Gastrocnemius medialis (tissue), 4 donors: ENCODE measurements at regions not wholly inside any gene's neighbourhood (a gene's known extent, or its start where the extent isn't known, plus 50 kb on each side); places are given as distances from the start of the nearest gene placed in this dataset.
"Not testable (repeated sequence)": the region's sequence is repeated elsewhere in the genome, so short reads cannot be mapped to it uniquely, and the experiment has no call there.

ENCODE experiments used
- ATAC-seq, 2 donors: fragments of 150-250 bp; one replicate each; pipeline ENCODE4 v1.9.1; 2016
- DNase-seq, 2 donors: peaks; one replicate each; pipeline ENCODE4 v3.0.0-alpha.2; 2019
- H3K27ac ChIP-seq, 4 donors: fragments of 200-600 bp; sonication (generic); 1 replicate in 1 of 4; 2 replicates in 3 of 4; pipeline ENCODE4 v1.5.1; 2016 to 2018; ENCODE audit warnings: mild to moderate bottlenecking in 2 of 4, moderate library complexity in 1 of 4
- H3K27me3 ChIP-seq, 3 donors: fragments of 200-600 bp; sonication (generic) in 2 of 3; 1 replicate in 1 of 3; 2 replicates in 2 of 3; pipeline versions ENCODE4 v1.5.1 to v1.6.0; 2016 to 2019; ENCODE audit warnings: mild to moderate bottlenecking in 1 of 3, moderate library complexity in 1 of 3
- H3K36me3 ChIP-seq, 2 donors: fragments of 200-600 bp; sonication (generic) in 1 of 2; one replicate each; pipeline ENCODE4 v1.5.1; 2017 to 2018
- H3K4me1 ChIP-seq, 2 donors: fragments of 200-600 bp; sonication (generic) in 1 of 2; one replicate each; pipeline ENCODE4 v1.5.1; 2016 to 2017; ENCODE audit warnings: mild to moderate bottlenecking in 2 of 2
- H3K4me3 ChIP-seq, 4 donors: fragments of 200-600 bp; sonication (generic) in 3 of 4; 1 replicate in 1 of 4; 2 replicates in 3 of 4; pipeline ENCODE4 v1.5.1; 2016 to 2019; ENCODE audit warnings: mild to moderate bottlenecking in 2 of 4
- H3K9me3 ChIP-seq, 3 donors: fragments of 200-600 bp; sonication (generic) in 2 of 3; 1 replicate in 1 of 3; 2 replicates in 2 of 3; pipeline ENCODE4 v1.5.1; 2016 to 2019
- POLR2A ChIP-seq, 2 donors: fragments of 450-650 bp; IDR thresholded peaks; one replicate each; pipeline ENCODE4 v1.6.1; 2017; ENCODE audit warnings: antibody characterized with exemption in 2 of 2, mild to moderate bottlenecking in 2 of 2, moderate library complexity in 2 of 2
- in situ Hi-C, 4 donors: fragments of 200-750 bp; cut with MboI; loops; one replicate each; pipeline versions ENCODE4 v1.15.0 to v1.8.0; 2017; ENCODE audit warnings: low sequenced_read_pairs in 4 of 4
- intact Hi-C: fragments of 100-400 bp; cut with DNase I; formaldehyde crosslinking; loops from one replicate; pipeline ENCODE4 v1.15.1; 2023; ENCODE audit warnings: low total_unique reads
- TF ChIP-seq, protein P1 (sequence below), 5 experiments: fragments of 450-650 bp in 3 of 5; fragments of 200-600 bp in 2 of 5; sonication (generic) in 2 of 5; IDR thresholded peaks in 4 of 5; conservative IDR thresholded peaks in 1 of 5; 1 replicate in 4 of 5; 2 replicates in 1 of 5; pipeline ENCODE4 v1.5.1; 2016 to 2019; ENCODE audit warnings: antibody characterized with exemption in 5 of 5, mild to moderate bottlenecking in 3 of 5, moderate library complexity in 3 of 5

DNA sequence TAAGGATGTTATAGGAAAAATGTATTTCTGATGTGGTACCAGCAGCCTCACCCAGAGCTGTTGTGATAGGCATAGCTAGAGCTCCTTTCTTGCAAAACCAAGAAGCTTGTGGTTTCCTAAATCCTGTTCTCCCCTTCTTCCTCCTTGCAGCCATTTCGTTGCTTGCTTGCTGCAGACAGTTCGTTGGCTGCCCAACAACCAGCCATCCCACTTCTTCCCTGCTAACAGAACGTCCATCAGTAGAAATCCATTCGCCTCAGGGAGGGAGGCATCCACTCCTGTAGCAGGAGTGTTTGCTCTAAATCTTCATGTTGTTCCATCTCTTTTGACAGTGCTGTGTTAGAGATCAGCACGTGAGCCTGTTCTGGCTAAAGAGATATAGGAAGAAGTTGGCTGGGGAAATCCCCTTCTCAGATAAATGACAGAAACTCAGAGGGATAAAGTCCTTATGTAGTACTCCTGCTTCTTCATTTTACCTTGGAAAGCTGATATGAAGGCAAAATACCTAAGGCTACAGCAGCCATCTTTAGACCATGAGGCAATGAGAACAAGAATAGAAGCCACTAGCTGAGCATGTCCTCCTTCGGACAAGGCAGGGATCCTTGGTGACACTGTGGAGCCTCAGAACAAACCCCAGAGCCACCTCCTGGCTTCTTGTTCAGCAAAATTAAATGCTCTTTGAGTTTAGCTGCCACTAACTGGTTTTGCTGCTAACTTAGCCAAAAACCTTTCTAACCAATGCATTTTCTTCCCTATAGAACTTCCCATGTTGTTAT, 68.4 kb upstream of the RELL1 start:
- no peak overlapping the region for H3K27ac ChIP-seq
- ATAC-seq (peak; percentile 74 to 77), DNase-seq (peak in 1 of 2 donors; percentile 18)
- intact Hi-C loops: no loop called here
- H3K9me3 ChIP-seq: no peaks in the 10 kb centered on the region
- in situ Hi-C loops: no loop called here
- H3K4me1 ChIP-seq: no peaks in the 10 kb centered on the region
- TF ChIP-seq POLR2A (IDR thresholded peaks at IDR 0.05): no peak
- TF ChIP-seq, protein P1, sequence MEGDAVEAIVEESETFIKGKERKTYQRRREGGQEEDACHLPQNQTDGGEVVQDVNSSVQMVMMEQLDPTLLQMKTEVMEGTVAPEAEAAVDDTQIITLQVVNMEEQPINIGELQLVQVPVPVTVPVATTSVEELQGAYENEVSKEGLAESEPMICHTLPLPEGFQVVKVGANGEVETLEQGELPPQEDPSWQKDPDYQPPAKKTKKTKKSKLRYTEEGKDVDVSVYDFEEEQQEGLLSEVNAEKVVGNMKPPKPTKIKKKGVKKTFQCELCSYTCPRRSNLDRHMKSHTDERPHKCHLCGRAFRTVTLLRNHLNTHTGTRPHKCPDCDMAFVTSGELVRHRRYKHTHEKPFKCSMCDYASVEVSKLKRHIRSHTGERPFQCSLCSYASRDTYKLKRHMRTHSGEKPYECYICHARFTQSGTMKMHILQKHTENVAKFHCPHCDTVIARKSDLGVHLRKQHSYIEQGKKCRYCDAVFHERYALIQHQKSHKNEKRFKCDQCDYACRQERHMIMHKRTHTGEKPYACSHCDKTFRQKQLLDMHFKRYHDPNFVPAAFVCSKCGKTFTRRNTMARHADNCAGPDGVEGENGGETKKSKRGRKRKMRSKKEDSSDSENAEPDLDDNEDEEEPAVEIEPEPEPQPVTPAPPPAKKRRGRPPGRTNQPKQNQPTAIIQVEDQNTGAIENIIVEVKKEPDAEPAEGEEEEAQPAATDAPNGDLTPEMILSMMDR (IDR thresholded peaks at IDR 0.05 in 4 of 5, conservative IDR thresholded peaks at IDR 0.05 in 1 of 5): no peak
- no peak overlapping the region for H3K4me3 ChIP-seq
- no peaks in the 10 kb centered on the region for H3K36me3 ChIP-seq
- H3K27me3 ChIP-seq: no peaks in the 10 kb centered on the region

DNA sequence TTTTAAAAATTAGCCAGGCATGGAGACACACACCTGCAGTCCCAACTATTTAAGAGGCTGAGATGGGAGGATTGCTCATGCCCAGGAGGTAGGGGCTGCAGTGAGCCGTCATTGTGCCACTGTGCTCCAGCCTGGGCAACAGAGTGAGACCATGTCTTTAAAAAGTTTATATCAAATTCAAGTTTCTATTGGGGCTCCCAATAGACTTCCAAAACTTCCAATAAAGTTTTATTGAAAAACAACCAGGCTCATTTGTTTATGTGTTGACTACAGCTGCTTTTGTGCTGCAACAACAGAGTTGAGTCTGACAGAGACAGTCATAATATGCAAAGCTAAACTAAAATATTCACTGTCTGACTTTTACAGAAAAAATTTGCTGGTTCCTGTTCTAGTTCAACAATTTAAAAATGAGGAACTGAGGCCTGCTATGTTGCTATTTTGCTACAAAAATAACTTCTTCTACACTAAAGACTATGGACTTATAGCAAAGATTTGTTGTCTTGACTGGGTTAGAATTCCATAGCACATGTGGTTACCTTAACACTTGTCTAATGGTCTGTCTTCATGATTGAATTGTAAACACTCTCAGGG, 63.3 kb upstream of the RELL1 start:
- intact Hi-C loops (no loop called here), in situ Hi-C loops (no loop called here)
- ATAC-seq: no peak
- Histone ChIP-seq H3K27ac (no peak overlapping the region), H3K27me3 (no peaks in the 10 kb centered on the region), H3K9me3 (no peaks in the 10 kb centered on the region), H3K36me3 (no peaks in the 10 kb centered on the region), H3K4me3 (no peak overlapping the region), H3K4me1 (no peaks in the 10 kb centered on the region)
- DNase-seq: no peak
- TF ChIP-seq, protein P1 (IDR thresholded peaks at IDR 0.05 in 4 of 5, conservative IDR thresholded peaks at IDR 0.05 in 1 of 5): no peak
- TF ChIP-seq POLR2A (IDR thresholded peaks at IDR 0.05): no peak

DNA sequence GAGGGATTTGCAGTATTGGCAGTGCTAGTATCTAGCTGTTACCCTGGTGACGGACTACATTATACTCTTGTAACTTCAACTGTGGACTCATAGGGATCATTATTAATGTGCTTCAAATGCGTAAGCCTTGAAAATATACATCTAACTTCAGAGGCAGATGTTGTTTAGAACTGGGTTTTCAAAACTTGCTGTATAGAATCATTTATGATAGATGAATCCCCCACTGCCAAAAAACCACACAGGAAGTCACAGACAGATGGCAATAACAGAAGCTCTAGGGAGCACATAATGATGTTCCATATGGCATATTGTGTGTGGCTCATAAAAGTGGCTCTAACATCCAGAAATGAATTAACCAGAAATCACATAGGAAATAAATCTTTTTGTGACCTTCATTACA, 62.3 kb upstream of the RELL1 start:
- no peaks in the 10 kb centered on the region for H3K4me1 ChIP-seq

DNA sequence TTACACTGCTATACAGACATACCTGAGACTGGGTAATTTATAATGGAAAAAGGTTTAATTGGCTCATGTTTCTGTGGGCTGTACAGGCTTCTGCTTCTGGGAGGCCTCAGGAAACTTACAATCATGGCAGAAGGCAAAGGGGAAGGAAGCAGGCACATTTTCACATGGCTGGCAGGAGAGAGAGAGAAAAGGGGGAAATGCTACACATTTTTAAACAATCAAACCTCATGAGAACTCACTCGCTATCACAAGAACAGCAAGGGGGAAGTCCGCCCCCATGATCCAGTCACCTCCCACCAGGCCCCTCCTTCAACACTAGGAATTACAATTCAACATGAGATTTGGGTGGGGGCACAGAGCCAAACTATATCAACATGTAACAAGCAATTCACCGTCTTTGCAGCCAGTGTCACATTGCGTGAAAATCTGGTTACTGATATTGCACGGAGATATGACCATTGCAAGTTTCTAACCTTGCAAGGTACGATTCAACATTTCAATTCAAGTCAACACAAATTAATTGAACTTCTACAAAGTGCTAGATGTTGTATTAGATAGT, 61.7 kb upstream of the RELL1 start:
- in situ Hi-C loops: no loop called here
- intact Hi-C loops: no loop called here
- no peak for TF ChIP-seq POLR2A (IDR thresholded peaks at IDR 0.05)
- TF ChIP-seq, protein P1 (IDR thresholded peaks at IDR 0.05 in 4 of 5, conservative IDR thresholded peaks at IDR 0.05 in 1 of 5): no peak

More for the DNA sequence above, 62.3 kb upstream of the RELL1 start:
- TF ChIP-seq POLR2A (IDR thresholded peaks at IDR 0.05): no peak
- TF ChIP-seq, protein P1 (IDR thresholded peaks at IDR 0.05 in 4 of 5, conservative IDR thresholded peaks at IDR 0.05 in 1 of 5): no peak
- no peak for DNase-seq
- no peak for ATAC-seq
- H3K4me3 ChIP-seq: no peak overlapping the region
- intact Hi-C loops (no loop called here), in situ Hi-C loops (no loop called here)
- no peaks in the 10 kb centered on the region for H3K9me3 ChIP-seq
- no peaks in the 10 kb centered on the region for H3K27me3 ChIP-seq
- no peaks in the 10 kb centered on the region for H3K36me3 ChIP-seq
- no peak overlapping the region for H3K27ac ChIP-seq

DNA sequence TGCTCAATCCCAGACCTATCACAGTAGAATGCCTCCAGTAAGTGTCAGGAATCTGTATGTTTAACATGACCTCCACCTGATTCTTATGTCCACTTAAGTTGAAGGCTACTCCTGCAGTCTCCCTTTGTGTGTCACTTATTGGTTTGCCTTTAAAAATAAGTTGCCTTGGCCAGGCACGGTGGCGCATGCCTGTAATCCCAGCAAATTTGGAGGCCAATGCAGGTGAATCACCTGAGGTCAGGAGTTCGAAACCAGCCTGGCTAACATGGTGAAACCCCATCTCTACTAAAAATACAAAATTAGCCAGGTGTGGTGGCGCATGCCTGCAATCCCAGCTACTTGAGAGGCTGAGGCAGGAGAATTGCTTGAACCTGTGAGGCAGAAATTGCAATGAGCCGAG, 60.7 kb upstream of the RELL1 start:
- H3K27ac ChIP-seq, H3K36me3 ChIP-seq, in situ Hi-C loops, DNase-seq, H3K9me3 ChIP-seq, H3K27me3 ChIP-seq, intact Hi-C loops, H3K4me3 ChIP-seq, H3K4me1 ChIP-seq: not testable (repeated sequence)
- ATAC-seq: peak in 1 of 2 donors; percentile 46

More for the DNA sequence above, 61.7 kb upstream of the RELL1 start:
- ATAC-seq: no peak
- no peak overlapping the region for H3K27ac ChIP-seq
- DNase-seq: no peak
- no peak overlapping the region for H3K4me3 ChIP-seq
- no peaks in the 10 kb centered on the region for H3K27me3 ChIP-seq
- H3K36me3 ChIP-seq: no peaks in the 10 kb centered on the region
- H3K9me3 ChIP-seq: no peaks in the 10 kb centered on the region
- H3K4me1 ChIP-seq: no peaks in the 10 kb centered on the region
